ENCODE measurements at regions not wholly inside any gene's neighbourhood (a gene's known extent, or its start where the extent isn't known, plus 50 kb on each side); places are given as distances from the start of the nearest gene placed in this dataset.

- H3K27ac Mint-ChIP-seq: peak overlapping the region; percentile 76; the same call in 1 of the 2 replicates
- ATAC-seq: no peak
- POLR2A ChIA-PET: no interaction called here
Measured at GRCh38 chr12:108448246-108448645, 66.8 kb upstream of the FICD start.

More at GRCh38 chr12:108448246-108448645, 66.8 kb upstream of the FICD start:
- Mint-ChIP-seq H3K4me1 (peaks cover 52% of the 10 kb centered on the region), H3K9me3 (peaks cover 5% of the 10 kb centered on the region), H3K4me3 (no peak overlapping the region), H3K36me3 (no peaks in the 10 kb centered on the region), H3K27me3 (ENCODE audit: low read depth) (no peaks in the 10 kb centered on the region)
- TF ChIP-seq TEAD1 (CRISPR knock-in tag; IDR thresholded peaks at IDR 0.05): no peak
- TF ChIP-seq ETV6 (CRISPR knock-in tag; IDR thresholded peaks at IDR 0.05): no peak
- TF ChIP-seq ZBTB43 (CRISPR knock-in tag; IDR thresholded peaks at IDR 0.05): no peak
- TF ChIP-seq OVOL2 (CRISPR knock-in tag; IDR thresholded peaks at IDR 0.05; ENCODE audit: borderline replicate concordance): no peak
- no peak for TF ChIP-seq SP1 (CRISPR knock-in tag; conservative IDR thresholded peaks at IDR 0.05)
- TF ChIP-seq CDX4 (CRISPR knock-in tag; IDR thresholded peaks at IDR 0.05; ENCODE audit: borderline replicate concordance): no peak
- no peak for TF ChIP-seq ZNF512 (CRISPR knock-in tag; IDR thresholded peaks at IDR 0.05; ENCODE audit: borderline replicate concordance)
- TF ChIP-seq RELA (CRISPR knock-in tag; IDR thresholded peaks at IDR 0.05; ENCODE audit: borderline replicate concordance): no peak
- TF ChIP-seq USF1 (CRISPR knock-in tag; IDR thresholded peaks at IDR 0.05): no peak
- TF ChIP-seq AR (CRISPR knock-in tag; IDR thresholded peaks at IDR 0.05): no peak
- no peak for TF ChIP-seq MAX (CRISPR knock-in tag; IDR thresholded peaks at IDR 0.05)
- no peak for TF ChIP-seq SMAD4 (CRISPR knock-in tag; IDR thresholded peaks at IDR 0.05)
- no peak for TF ChIP-seq PRDM15 (CRISPR knock-in tag; IDR thresholded peaks at IDR 0.05)
- TF ChIP-seq HMGXB4 (CRISPR knock-in tag; IDR thresholded peaks at IDR 0.05): no peak
- no peak for TF ChIP-seq TCF7 (CRISPR knock-in tag; IDR thresholded peaks at IDR 0.05; ENCODE audit: low read depth)
- no peak for TF ChIP-seq ZBTB21 (CRISPR knock-in tag; IDR thresholded peaks at IDR 0.05; ENCODE audit: borderline replicate concordance)
- TF ChIP-seq NR2C2 (CRISPR knock-in tag; IDR thresholded peaks at IDR 0.05): no peak
- DNase-seq (ENCODE audit: low spot score): no peak
- CTCF ChIA-PET: interaction anchor here (1.7 to 3.0 kb wide), 2 partner anchors 9 to 213 kb away, joined by 5 to 11 read pairs; no protein-coding TSS in a partner anchor
